GM23338 (cell line): ENCODE measurements at regions not wholly inside any gene's neighbourhood (a gene's known extent, or its start where the extent isn't known, plus 50 kb on each side); places are given as distances from the start of the nearest gene placed in this dataset.

Experiments used
- ATAC-seq: fragments of 200-7000 bp; cut with Tn5 transposase; 3 replicates; pipeline ENCODE4 v1.9.1; 2020
- DNase-seq: peaks from one replicate; pipeline ENCODE4 v3.0.0-alpha.2; 2015; ENCODE audit warnings: low spot score
- H2AFZ ChIP-seq: fragments of 200-600 bp; sonication (generic); 2 replicates; pipeline ENCODE4 v1.8.0; 2016; ENCODE audit warnings: antibody characterized with exemption, mild to moderate bottlenecking, moderate library complexity
- H3F3A ChIP-seq: fragments of 200-600 bp; sonication (generic); replicated peaks from 2 replicates; pipeline ENCODE4 v1.8.0; 2017; ENCODE audit warnings: antibody characterized with exemption, mixed run types, low read depth
- H3K27ac ChIP-seq: fragments of 200-600 bp; sonication (generic); 2 replicates; pipeline ENCODE4 v1.6.1; 2016; ENCODE audit warnings: low read depth
- H3K27me3 ChIP-seq: fragments of 200-600 bp; sonication (generic); 2 replicates; pipeline ENCODE4 v1.8.0; 2016; ENCODE audit warnings: mild to moderate bottlenecking, mixed run types, moderate library complexity; ENCODE audit not compliant: insufficient read depth
- H3K36me3 ChIP-seq: fragments of 200-600 bp; sonication (generic); 2 replicates; pipeline ENCODE4 v1.8.0; 2016; ENCODE audit warnings: mild to moderate bottlenecking; ENCODE audit not compliant: insufficient read depth
- H3K4me1 ChIP-seq: fragments of 200-600 bp; sonication (generic); 2 replicates; pipeline ENCODE4 v1.8.0; 2016; ENCODE audit warnings: mild to moderate bottlenecking, moderate library complexity; ENCODE audit not compliant: insufficient read depth
- H3K4me2 ChIP-seq: fragments of 200-600 bp; sonication (generic); 2 replicates; pipeline ENCODE4 v1.7.1; 2017; ENCODE audit warnings: mixed run types
- H3K4me3 ChIP-seq: fragments of 200-600 bp; sonication (generic); 2 replicates; pipeline ENCODE4 v1.6.1; 2016; ENCODE audit warnings: mixed run types
- H3K79me2 ChIP-seq: fragments of 200-600 bp; sonication (generic); replicated peaks from 2 replicates; pipeline ENCODE4 v1.8.0; 2017; ENCODE audit warnings: mild to moderate bottlenecking; ENCODE audit not compliant: insufficient read depth
- H3K9me2 ChIP-seq: fragments of 200-600 bp; sonication (generic); 2 replicates; pipeline ENCODE4 v1.8.0; 2017; ENCODE audit not compliant: insufficient read depth
- H4K20me1 ChIP-seq: fragments of 200-600 bp; sonication (generic); replicated peaks from 2 replicates; pipeline ENCODE4 v1.8.0; 2017; ENCODE audit warnings: mild to moderate bottlenecking; ENCODE audit not compliant: insufficient read depth
- H3K27ac Mint-ChIP-seq: 2 replicates; pipeline ENCODE4 v1.8.0; 2020; ENCODE audit warnings: inconsistent platforms, mild to moderate bottlenecking, moderate library complexity, mixed read lengths
- H3K27me3 Mint-ChIP-seq: 3 replicates; pipeline ENCODE4 v1.8.0; 2022; ENCODE audit warnings: low read depth, mild to moderate bottlenecking, moderate library complexity, mixed read lengths, inconsistent platforms; ENCODE audit not compliant: insufficient read depth, poor library complexity
- H3K36me3 Mint-ChIP-seq: 3 replicates; pipeline ENCODE4 v1.8.0; 2021; ENCODE audit warnings: low read depth, mild to moderate bottlenecking, inconsistent platforms, moderate library complexity, mixed read lengths
- H3K4me1 Mint-ChIP-seq: 3 replicates; pipeline ENCODE4 v1.8.0; 2020; ENCODE audit warnings: mild to moderate bottlenecking, inconsistent platforms, mixed read lengths
- H3K4me3 Mint-ChIP-seq: 3 replicates; pipeline ENCODE4 v1.8.0; 2021; ENCODE audit warnings: moderate library complexity, mild to moderate bottlenecking, inconsistent platforms, mixed read lengths
- H3K9me3 Mint-ChIP-seq: 3 replicates; pipeline ENCODE4 v1.8.0; 2020; ENCODE audit warnings: moderate library complexity, mild to moderate bottlenecking, inconsistent platforms, mixed read lengths
- CREB1 ChIP-seq: fragments of 250-450 bp; sonication (Bioruptor Pico); IDR thresholded peaks from 2 replicates; pipeline ENCODE4 v1.5.0; 2020; ENCODE audit warnings: low read depth, mild to moderate bottlenecking, moderate library complexity
- ETS1 ChIP-seq: IDR thresholded peaks from 2 replicates; pipeline ENCODE4 v1.6.1; 2016; ENCODE audit warnings: antibody characterized with exemption
- EZH2 ChIP-seq: fragments of 200-600 bp; sonication (generic); IDR thresholded peaks from one replicate; pipeline ENCODE4 v1.8.0; 2017; ENCODE audit warnings: antibody characterized with exemption, mild to moderate bottlenecking, low read depth; ENCODE audit not compliant: unreplicated experiment
- EZH2phosphoT487 ChIP-seq: fragments of 200-600 bp; sonication (generic); IDR thresholded peaks from one replicate; pipeline ENCODE4 v1.8.1; 2018; ENCODE audit warnings: antibody characterized with exemption; ENCODE audit not compliant: unreplicated experiment
- JUNB ChIP-seq: IDR thresholded peaks from one replicate; pipeline ENCODE4 v1.6.1; 2016; ENCODE audit warnings: antibody characterized with exemption; ENCODE audit not compliant: unreplicated experiment
- NANOG ChIP-seq: IDR thresholded peaks from 2 replicates; pipeline ENCODE4 v1.6.1; 2016; ENCODE audit warnings: antibody characterized with exemption, borderline replicate concordance
- STAT1 ChIP-seq: IDR thresholded peaks from one replicate; pipeline ENCODE4 v1.6.1; 2016; ENCODE audit warnings: antibody characterized with exemption; ENCODE audit not compliant: unreplicated experiment
- ZNF114 ChIP-seq: fragments of 250-450 bp; sonication (Bioruptor Pico); IDR thresholded peaks from 2 replicates; pipeline ENCODE4 v1.5.0; 2020; ENCODE audit warnings: mild to moderate bottlenecking, moderate library complexity
- ZNF331 ChIP-seq: fragments of 250-450 bp; sonication (Bioruptor Pico); IDR thresholded peaks from 2 replicates; pipeline ENCODE4 v1.5.0; 2020; ENCODE audit warnings: low read depth, mild to moderate bottlenecking, moderate library complexity
- TF ChIP-seq, protein P1 (sequence below): IDR thresholded peaks from one replicate; pipeline ENCODE4 v1.6.1; 2018; ENCODE audit warnings: antibody characterized with exemption; ENCODE audit not compliant: unreplicated experiment

DNA sequence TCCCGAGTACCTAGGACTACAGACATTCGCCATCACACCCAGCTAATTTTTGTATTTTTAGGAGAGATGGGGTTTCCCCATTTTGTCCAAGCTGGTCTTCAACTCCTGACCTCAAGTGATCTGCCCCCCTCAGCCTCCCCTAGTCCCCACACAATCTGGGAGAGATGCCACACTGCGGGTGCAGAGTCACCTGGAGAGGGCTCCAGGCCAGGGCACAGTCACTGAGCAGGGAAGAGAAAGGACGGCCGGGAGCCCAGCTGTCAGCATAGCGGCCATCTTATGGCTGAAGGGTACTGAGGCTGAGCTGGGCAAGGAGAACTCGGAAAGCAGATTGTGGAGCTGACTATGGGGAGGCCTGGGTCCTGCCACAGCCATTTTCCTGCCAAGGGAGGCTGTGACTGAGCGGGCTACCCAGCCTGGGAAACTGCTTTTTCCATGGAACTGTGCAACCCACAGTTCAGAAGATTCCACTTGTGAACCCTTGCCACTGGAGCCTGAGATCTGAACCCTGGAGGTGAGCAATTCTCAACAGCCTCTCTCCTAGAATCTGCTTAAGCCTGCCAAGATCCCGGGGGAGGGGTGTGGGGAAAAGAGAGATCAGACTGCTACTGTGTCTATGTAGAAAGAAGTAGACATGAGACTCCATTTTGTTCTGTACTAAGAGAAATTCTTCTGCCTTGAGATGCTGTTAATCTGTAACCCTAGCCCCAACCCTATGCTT is 109.2 kb downstream of the ZNF486 start (continued):
- TF ChIP-seq, protein P1, sequence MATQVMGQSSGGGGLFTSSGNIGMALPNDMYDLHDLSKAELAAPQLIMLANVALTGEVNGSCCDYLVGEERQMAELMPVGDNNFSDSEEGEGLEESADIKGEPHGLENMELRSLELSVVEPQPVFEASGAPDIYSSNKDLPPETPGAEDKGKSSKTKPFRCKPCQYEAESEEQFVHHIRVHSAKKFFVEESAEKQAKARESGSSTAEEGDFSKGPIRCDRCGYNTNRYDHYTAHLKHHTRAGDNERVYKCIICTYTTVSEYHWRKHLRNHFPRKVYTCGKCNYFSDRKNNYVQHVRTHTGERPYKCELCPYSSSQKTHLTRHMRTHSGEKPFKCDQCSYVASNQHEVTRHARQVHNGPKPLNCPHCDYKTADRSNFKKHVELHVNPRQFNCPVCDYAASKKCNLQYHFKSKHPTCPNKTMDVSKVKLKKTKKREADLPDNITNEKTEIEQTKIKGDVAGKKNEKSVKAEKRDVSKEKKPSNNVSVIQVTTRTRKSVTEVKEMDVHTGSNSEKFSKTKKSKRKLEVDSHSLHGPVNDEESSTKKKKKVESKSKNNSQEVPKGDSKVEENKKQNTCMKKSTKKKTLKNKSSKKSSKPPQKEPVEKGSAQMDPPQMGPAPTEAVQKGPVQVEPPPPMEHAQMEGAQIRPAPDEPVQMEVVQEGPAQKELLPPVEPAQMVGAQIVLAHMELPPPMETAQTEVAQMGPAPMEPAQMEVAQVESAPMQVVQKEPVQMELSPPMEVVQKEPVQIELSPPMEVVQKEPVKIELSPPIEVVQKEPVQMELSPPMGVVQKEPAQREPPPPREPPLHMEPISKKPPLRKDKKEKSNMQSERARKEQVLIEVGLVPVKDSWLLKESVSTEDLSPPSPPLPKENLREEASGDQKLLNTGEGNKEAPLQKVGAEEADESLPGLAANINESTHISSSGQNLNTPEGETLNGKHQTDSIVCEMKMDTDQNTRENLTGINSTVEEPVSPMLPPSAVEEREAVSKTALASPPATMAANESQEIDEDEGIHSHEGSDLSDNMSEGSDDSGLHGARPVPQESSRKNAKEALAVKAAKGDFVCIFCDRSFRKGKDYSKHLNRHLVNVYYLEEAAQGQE, result no peak
- TF ChIP-seq EZH2phosphoT487 (no peak), ZNF331 (CRISPR knock-in tag) (no peak), CREB1 (CRISPR knock-in tag) (no peak), NANOG (no peak), STAT1 (no peak), ZNF114 (CRISPR knock-in tag) (no peak), ETS1 (no peak)

DNA sequence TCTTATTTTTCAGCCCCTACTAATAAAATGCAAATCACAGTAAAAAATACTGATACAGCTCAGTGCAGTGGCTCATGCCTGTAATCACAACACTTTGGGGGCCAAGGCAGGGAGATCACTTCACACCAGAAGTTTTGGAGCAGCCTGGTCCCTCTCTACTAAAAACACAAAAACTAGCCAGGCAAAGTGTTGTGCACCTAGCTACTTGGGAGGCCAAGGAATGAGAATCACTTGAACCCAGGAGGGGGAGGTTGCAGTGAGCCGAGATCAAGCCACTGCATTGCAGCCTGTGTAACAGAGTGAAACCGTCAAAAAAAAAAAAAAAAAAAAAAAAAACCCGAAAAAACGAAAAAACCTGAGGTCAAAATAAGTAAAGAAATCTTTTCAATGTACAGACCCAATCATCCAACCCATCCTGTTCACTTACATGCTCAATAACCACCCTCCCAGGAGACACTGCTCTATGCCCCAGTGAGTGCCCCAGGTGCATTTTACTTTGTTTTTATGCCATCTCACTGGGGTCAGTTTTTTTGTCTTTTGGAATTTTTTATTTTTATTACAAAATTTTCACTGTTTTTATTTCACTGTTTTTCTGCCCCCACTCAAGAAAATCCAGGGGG is 107.0 kb downstream of the ZNF486 start:
- H3K9me3 Mint-ChIP-seq, result no peaks in the 10 kb centered on the region
- no peak overlapping the region for H3K4me3 Mint-ChIP-seq
- DNase-seq, result no peak
- TF ChIP-seq JUNB, result no peak
- TF ChIP-seq EZH2, result no peak
- TF ChIP-seq STAT1, result no peak
- TF ChIP-seq EZH2phosphoT487, result no peak
- TF ChIP-seq, protein P1, result no peak

More for the DNA sequence above, 107.0 kb downstream of the ZNF486 start:
- Histone ChIP-seq H3K36me3 (no peaks in the 10 kb centered on the region), H3K27ac (no peak overlapping the region), H3F3A (no peaks in the 10 kb centered on the region), H3K4me3 (no peak overlapping the region), H3K4me1 (peaks cover 6% of the 10 kb centered on the region), H3K27me3 (no peaks in the 10 kb centered on the region), H3K9me2 (no peaks in the 10 kb centered on the region), H2AFZ (0 out of 2 replicates have a peak overlapping the region, but pooled peaks have one; percentile 61), H4K20me1 (no peaks in the 10 kb centered on the region), H3K79me2 (no peaks in the 10 kb centered on the region), H3K4me2 (no peak overlapping the region)
- Mint-ChIP-seq H3K27ac (no peak overlapping the region; the same call in 1 of the 2 replicates), H3K4me1 (peaks cover 21% of the 10 kb centered on the region), H3K36me3 (no peaks in the 10 kb centered on the region), H3K27me3 (peaks cover 5% of the 10 kb centered on the region)
- no peak for ATAC-seq
